HUES64 (cell line): ENCODE measurements at regions not wholly inside any gene's neighbourhood (a gene's known extent, or its start where the extent isn't known, plus 50 kb on each side); places are given as distances from the start of the nearest gene placed in this dataset.

Source experiments
- H3K27ac ChIP-seq: 2 replicates; pipeline ENCODE4 v1.7.0; 2013; ENCODE audit warnings: low read depth, low read length, inconsistent platforms
- H3K27me3 ChIP-seq: 2 replicates; pipeline ENCODE4 v1.6.1; 2013; ENCODE audit warnings: mild to moderate bottlenecking, low read length; ENCODE audit not compliant: insufficient read depth
- H3K36me3 ChIP-seq: 2 replicates; pipeline ENCODE4 v1.6.1; 2013; ENCODE audit warnings: mild to moderate bottlenecking, low read length; ENCODE audit not compliant: insufficient read depth
- H3K4me1 ChIP-seq: 2 replicates; pipeline ENCODE4 v1.6.1; 2013; ENCODE audit warnings: mild to moderate bottlenecking, low read length, moderate library complexity; ENCODE audit not compliant: insufficient read depth
- H3K4me3 ChIP-seq: 2 replicates; pipeline ENCODE4 v1.5.1; 2013; ENCODE audit warnings: mild to moderate bottlenecking, low read length, moderate library complexity
- H3K9ac ChIP-seq: 2 replicates; pipeline ENCODE4 v1.6.1; 2013; ENCODE audit warnings: mild to moderate bottlenecking, low read depth, low read length
- H3K9me3 ChIP-seq: 2 replicates; pipeline ENCODE4 v1.6.1; 2013; ENCODE audit warnings: low read depth, low read length; ENCODE audit not compliant: insufficient read depth
- WGBS: fragments of 150-250, 120-280 bp; methylation state at CpG from one replicate; pipeline ENCODE4 v1.1.7; 2013; ENCODE audit warnings: missing lambda C conversion rate; 5-methylcytosine and 5-hydroxymethylcytosine counted together

DNA sequence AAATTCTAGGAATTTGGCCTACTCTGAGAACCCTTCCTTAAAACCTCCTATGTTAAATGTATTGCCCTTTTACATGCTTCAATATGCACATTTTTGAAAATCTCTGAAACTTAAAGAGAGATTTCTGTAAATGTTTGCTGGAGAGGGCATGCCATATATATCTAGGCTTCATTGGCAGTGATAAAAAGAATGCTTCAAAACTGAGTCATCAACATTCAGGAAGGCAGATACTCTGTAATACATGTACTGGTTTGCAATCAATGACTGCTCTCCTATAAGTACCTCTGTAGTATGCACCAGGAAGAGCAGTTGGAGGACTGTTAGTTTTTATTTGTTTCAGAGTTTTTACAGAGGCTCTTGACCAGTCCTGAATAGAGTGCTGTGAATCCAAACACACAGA is 739.9 kb downstream of the SLC16A7 start:
- H3K27me3 ChIP-seq, result no peaks in the 10 kb centered on the region
- no peaks in the 10 kb centered on the region for H3K36me3 ChIP-seq
- H3K4me1 ChIP-seq, result no peaks in the 10 kb centered on the region
- H3K9me3 ChIP-seq, result no peaks in the 10 kb centered on the region; the same call in 1 of the 2 replicates
- H3K4me3 ChIP-seq, result no peak overlapping the region
- no peak overlapping the region for H3K9ac ChIP-seq
- H3K27ac ChIP-seq, result no peak overlapping the region

DNA sequence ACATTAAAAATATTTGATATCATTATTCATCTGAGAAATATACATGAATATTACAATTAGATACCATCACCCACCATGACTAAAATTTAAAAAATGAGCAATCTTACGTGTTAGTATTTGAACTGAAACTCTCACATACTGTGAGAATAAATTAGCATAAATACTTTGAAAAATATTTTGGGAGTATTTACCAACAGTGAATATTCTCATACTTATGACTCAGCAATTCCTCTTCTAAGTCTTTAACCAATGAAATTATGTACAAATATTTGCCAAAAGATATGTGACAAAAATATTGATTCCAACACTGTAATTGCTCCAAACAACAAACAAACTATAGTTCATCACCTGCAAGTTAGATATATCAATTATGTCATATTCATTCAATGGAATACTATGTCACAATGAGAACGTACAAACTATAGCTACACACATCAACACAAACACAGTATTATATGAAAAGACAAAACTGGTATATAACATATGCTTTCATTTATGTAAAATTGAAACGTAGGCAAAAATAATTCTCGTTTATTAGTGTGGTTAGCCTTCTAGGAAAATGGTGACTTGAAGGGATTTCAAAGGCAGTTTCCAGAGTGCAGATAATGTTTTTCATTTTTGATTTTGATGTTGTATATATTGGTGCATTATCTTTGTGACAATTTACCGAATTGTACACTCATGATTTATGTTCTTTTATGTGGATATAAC is 742.2 kb downstream of the SLC16A7 start:
- H3K4me1 ChIP-seq, result no peaks in the 10 kb centered on the region
- no peak overlapping the region for H3K9ac ChIP-seq
- 90% methylated on average over 3 of the region's 5 CpGs for WGBS
- no peaks in the 10 kb centered on the region; the same call in 1 of the 2 replicates for H3K9me3 ChIP-seq
- H3K27ac ChIP-seq, result no peak overlapping the region
- H3K27me3 ChIP-seq, result no peaks in the 10 kb centered on the region
- no peaks in the 10 kb centered on the region for H3K36me3 ChIP-seq
- no peak overlapping the region for H3K4me3 ChIP-seq

DNA sequence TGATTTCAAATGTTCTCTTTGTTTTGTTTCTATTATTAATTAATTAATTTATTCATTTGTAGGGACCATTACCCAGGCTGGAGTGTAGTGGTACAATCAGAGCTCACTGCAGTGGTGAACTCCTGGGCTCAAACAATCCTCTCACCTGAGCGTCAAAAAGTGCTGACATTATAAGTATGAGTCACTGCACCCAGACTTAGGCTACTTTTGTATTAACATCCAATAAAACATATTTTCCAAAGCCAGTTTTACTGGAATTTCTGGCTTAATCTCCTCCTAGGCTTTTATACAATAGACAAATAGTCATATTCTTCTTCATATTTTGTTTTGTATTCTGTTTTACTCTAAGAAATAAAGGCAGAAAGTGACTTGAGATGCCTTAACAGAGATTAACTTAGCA is 749.6 kb downstream of the SLC16A7 start:
- H3K27me3 ChIP-seq, result no peaks in the 10 kb centered on the region
- H3K27ac ChIP-seq, result no peak overlapping the region
- H3K9me3 ChIP-seq, result no peaks in the 10 kb centered on the region
- H3K36me3 ChIP-seq, result no peaks in the 10 kb centered on the region
- H3K9ac ChIP-seq, result no peak overlapping the region
- no peak overlapping the region for H3K4me3 ChIP-seq
- WGBS, result 97% methylated on average over 1 of the region's 1 CpG
- H3K4me1 ChIP-seq, result no peaks in the 10 kb centered on the region

DNA sequence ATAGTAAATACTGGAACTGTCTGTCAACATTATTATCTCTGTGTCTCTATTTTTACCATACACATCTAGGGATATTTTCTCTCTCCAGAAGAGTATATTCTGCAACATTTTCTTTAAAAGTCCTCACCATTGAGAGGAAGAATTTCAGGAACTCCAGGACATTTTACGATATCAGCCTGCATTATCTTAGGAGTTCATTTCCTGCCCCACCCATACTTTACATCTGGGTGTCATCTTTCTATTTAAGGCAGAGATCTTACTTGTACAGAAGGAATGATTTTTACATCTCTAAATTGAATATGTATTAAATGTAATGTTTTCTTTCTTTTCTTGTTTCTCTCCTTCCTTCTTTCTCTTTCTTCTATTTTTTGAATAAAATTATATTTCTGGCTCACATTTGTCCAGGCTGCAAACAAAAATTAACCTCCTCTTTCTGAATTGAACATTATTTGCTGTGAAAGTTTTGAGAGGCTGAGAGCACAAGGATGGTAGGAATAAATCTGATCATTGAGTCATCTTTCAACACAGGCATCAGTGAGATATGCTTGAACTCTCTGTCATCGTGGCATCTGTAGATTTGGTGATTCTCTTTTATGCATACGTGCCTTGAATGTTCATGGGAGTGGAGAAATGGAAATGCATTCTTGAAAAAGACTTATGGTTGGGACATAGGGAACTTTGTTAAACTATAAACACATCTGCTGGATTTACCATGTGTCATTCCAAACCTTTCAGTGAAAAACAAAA is 753.6 kb downstream of the SLC16A7 start:
- WGBS, result 89% methylated on average over 3 of the region's 3 CpGs
- Histone ChIP-seq H3K9ac (no peak overlapping the region), H3K4me3 (no peak overlapping the region), H3K9me3 (no peaks in the 10 kb centered on the region), H3K36me3 (no peaks in the 10 kb centered on the region), H3K27me3 (no peaks in the 10 kb centered on the region), H3K27ac (no peak overlapping the region), H3K4me1 (no peaks in the 10 kb centered on the region)

DNA sequence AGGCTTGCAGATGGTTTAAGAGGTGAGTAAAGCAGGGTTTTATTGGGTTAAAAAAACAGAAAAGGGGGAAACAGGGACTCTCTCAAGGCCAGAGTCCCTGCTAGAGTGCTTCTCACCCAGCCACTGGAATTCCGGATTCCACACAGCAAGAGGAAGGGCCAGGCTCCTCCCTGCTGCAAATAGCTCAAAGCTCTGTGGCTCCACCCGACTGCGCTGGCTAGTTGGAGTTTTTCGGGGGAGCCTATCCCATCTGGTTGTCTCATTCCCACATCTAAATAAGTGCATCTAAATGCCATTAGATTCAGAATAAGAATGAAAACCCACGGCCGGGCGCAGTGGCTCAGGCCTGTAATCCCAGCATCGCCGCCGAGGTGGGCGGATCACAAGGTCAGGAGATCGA is 791.5 kb downstream of the SLC16A7 start:
- Histone ChIP-seq H3K4me3 (no peak overlapping the region), H3K9me3 (peaks cover 5% of the 10 kb centered on the region; the same call in 1 of the 2 replicates), H3K9ac (no peak overlapping the region), H3K27me3 (no peaks in the 10 kb centered on the region), H3K4me1 (no peaks in the 10 kb centered on the region), H3K27ac (no peak overlapping the region), H3K36me3 (no peaks in the 10 kb centered on the region)
- 96% methylated on average over 12 of the region's 12 CpGs for WGBS

DNA sequence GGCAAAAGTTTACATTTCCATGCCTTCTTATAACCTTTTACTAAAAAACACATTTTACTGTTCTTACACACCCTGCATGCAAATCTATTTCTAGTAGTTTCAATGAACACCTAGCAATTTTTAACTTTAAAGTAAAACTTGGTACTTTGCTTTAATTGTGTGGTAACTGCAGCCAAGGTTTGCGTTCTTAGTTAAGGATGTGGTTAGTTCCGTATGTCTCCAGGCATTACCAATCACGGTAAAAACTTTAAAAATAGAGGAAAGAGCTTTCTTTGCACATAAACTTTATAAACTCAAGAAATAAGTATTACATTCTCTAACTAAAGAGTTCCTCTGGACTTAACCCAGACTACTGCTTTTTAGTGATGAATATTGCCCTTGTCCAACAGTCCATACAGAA is 795.2 kb downstream of the SLC16A7 start:
- Histone ChIP-seq H3K27me3 (no peaks in the 10 kb centered on the region), H3K27ac (no peak overlapping the region), H3K36me3 (no peaks in the 10 kb centered on the region), H3K4me1 (no peaks in the 10 kb centered on the region), H3K9ac (no peak overlapping the region), H3K4me3 (no peak overlapping the region), H3K9me3 (0 out of 2 replicates have a peak, but pooled peaks cover 6% of the 10 kb centered on the region)
- WGBS, result 92% methylated on average over 2 of the region's 3 CpGs

DNA sequence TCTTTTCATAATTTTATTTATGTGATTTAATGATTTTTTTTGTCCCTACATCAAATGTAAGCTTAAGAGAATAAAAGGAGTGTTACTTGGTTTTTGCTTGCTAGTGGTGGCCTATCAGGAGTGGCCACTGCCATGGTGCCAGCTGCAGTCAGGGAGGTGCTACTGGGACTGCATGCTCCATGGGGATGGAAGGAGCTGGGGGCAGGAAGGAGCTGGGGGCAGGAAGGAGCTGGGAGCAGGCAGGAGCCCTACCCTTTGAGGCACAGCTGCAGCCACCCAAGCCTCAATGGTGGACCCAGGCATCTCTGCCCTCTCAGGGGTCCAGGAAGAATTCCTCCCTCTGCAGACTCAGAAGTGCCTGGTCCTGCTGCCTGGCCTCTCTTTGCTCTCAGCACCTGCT is 796.0 kb downstream of the SLC16A7 start:
- Histone ChIP-seq H3K27ac (no peak overlapping the region), H3K4me3 (no peak overlapping the region), H3K4me1 (no peaks in the 10 kb centered on the region), H3K36me3 (no peaks in the 10 kb centered on the region), H3K9me3 (0 out of 2 replicates have a peak, but pooled peaks cover 6% of the 10 kb centered on the region), H3K27me3 (no peaks in the 10 kb centered on the region), H3K9ac (no peak overlapping the region)

DNA sequence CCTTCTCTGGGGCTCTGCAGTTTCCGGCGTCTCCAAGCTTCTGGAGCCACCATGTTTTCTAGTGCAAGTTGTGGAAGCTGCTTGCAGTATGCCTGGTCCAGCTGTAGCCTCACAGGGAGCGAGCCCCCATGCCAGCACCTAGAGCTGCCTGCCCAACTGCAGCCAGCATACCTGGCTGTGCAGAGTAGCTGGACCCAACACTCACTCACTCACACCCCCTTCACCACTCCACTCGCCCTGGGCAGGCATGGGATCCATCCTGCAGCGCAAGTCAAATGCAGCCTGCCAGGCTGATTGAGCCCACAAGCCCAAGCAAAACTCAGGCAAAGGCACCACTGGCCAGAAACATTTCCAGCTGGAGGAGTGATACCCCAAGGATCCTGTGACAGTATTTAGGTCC is 797.3 kb downstream of the SLC16A7 start:
- WGBS, result 83% methylated on average over 5 of the region's 5 CpGs
- H3K27me3 ChIP-seq, result no peaks in the 10 kb centered on the region
- H3K27ac ChIP-seq, result no peak overlapping the region
- no peaks in the 10 kb centered on the region for H3K36me3 ChIP-seq
- H3K9me3 ChIP-seq, result 0 out of 2 replicates have a peak, but pooled peaks cover 6% of the 10 kb centered on the region
- H3K9ac ChIP-seq, result no peak overlapping the region
- no peaks in the 10 kb centered on the region for H3K4me1 ChIP-seq
- H3K4me3 ChIP-seq, result no peak overlapping the region

DNA sequence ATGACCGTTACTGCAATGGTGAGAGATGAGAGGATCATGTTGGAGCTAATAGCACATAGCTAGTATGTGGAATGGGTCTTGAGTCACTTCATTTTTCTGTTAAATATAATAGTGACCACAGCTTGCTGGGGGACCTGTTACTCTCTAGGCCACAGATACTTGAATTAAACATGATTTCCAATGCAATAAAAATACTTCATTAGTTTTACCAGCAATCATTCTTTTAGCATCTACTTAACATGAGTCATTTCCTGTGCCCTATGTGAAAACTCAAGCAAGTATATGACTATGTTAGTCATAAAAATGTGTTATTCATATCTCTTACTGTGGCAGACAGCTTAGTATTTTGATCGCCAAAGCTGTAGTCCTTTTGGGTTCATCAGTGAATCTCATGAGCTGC is 798.8 kb downstream of the SLC16A7 start:
- no peaks in the 10 kb centered on the region for H3K27me3 ChIP-seq
- no peaks in the 10 kb centered on the region for H3K4me1 ChIP-seq
- no peaks in the 10 kb centered on the region for H3K36me3 ChIP-seq
- H3K27ac ChIP-seq, result no peak overlapping the region
- no peak overlapping the region for H3K4me3 ChIP-seq
- H3K9ac ChIP-seq, result no peak overlapping the region
- WGBS, result 90% methylated on average over 2 of the region's 2 CpGs
- H3K9me3 ChIP-seq, result peaks cover 10% of the 10 kb centered on the region; the same call in 1 of the 2 replicates

DNA sequence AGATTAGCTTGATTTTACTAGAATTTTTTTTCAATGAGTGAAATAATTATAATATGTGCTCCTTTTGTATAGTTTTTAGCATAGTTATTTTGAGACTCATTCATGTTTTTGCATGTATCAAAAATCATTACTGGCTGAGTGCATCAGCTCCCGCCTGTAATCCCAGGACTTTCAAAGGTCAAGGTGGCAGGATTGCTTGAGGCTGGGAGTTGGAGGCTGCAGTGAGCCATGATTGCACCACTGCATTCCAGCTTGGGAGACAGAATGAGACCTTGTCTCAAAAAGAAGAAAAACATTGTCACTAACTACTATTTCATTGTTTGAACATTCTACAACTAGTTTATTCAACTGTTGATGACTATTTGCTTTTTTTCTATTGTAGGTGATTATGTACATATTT is 802.7 kb downstream of the SLC16A7 start:
- H3K27ac ChIP-seq, result no peak overlapping the region
- peaks cover 3% of the 10 kb centered on the region; the same call in 1 of the 2 replicates for H3K9me3 ChIP-seq
- H3K9ac ChIP-seq, result no peak overlapping the region
- H3K27me3 ChIP-seq, result no peaks in the 10 kb centered on the region
- no peak overlapping the region for H3K4me3 ChIP-seq
- H3K36me3 ChIP-seq, result no peaks in the 10 kb centered on the region
- WGBS, result 92% methylated on average over 1 of the region's 1 CpG
- H3K4me1 ChIP-seq, result no peaks in the 10 kb centered on the region

DNA sequence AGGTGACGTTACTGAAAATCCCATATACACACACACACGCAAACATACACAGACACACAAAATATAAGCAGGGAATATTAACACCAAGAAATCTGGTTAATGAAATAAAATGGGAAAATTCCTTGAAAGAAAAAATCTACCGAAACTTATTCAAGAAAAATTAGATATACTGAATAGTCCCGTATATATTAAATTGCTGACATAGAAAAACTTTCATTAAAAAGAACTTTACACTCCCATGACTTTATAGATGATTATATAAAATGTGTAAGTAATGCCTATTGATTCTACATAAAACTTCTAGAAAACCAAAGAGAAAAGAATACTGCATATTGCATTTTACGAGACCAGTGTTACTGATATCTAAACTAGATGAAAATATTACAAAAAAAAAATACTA is 803.2 kb downstream of the SLC16A7 start:
- no peaks in the 10 kb centered on the region for H3K36me3 ChIP-seq
- H3K9me3 ChIP-seq, result peaks cover 3% of the 10 kb centered on the region; the same call in 1 of the 2 replicates
- H3K4me1 ChIP-seq, result no peaks in the 10 kb centered on the region
- 90% methylated on average over 1 of the region's 5 CpGs for whole genome bisulfite sequencing
- H3K9ac ChIP-seq, result no peak overlapping the region
- H3K27ac ChIP-seq, result no peak overlapping the region
- no peak overlapping the region for H3K4me3 ChIP-seq
- H3K27me3 ChIP-seq, result no peaks in the 10 kb centered on the region
